Right lobe of liver (tissue), 6 donors: ENCODE measurements at regions not wholly inside any gene's neighbourhood (a gene's known extent, or its start where the extent isn't known, plus 50 kb on each side); places are given as distances from the start of the nearest gene placed in this dataset.

ENCODE experiments used
- ATAC-seq, 4 donors: fragments of 200-7000 bp; cut with Tn5 transposase; one replicate each; pipeline ENCODE4 v1.9.1; 2020; ENCODE audit warnings: mild to moderate bottlenecking in 4 of 4, moderate library complexity in 4 of 4
- DNase-seq, 3 donors: peaks; one replicate each; pipeline ENCODE4 v3.0.0-alpha.2; 2020
- H3K27ac ChIP-seq, 3 donors: fragments of 200-600 bp; one replicate each; pipeline ENCODE4 v1.8.0; 2022
- H3K27me3 ChIP-seq, 2 donors: fragments of 200-600 bp; one replicate each; pipeline ENCODE4 v1.8.0; 2022
- H3K36me3 ChIP-seq, 4 donors: fragments of 200-600 bp; sonication (generic) in 1 of 4; one replicate each; pipeline versions ENCODE4 v1.5.1 to v1.8.0; 2017 to 2022; ENCODE audit warnings: control low read depth in 1 of 4
- H3K4me1 ChIP-seq, 4 donors: fragments of 200-600 bp; sonication (generic) in 1 of 4; one replicate each; pipeline versions ENCODE4 v1.5.1 to v1.8.0; 2017 to 2022; ENCODE audit warnings: control low read depth in 1 of 4
- H3K4me3 ChIP-seq, 3 donors: fragments of 200-600 bp; one replicate each; pipeline ENCODE4 v1.8.0; 2022
- H3K9me3 ChIP-seq, 4 donors: fragments of 200-600 bp; sonication (generic) in 1 of 4; one replicate each; pipeline versions ENCODE4 v1.5.1 to v1.8.0; 2017 to 2022; ENCODE audit warnings: control low read depth in 1 of 4
- CTCF ChIP-seq, 4 donors: fragments of 200-600 bp in 3 of 4; fragments of 450-650 bp in 1 of 4; IDR thresholded peaks; one replicate each; pipeline versions ENCODE4 v1.5.1 to v1.8.0; 2016 to 2022; ENCODE audit warnings: antibody characterized with exemption in 4 of 4, mild to moderate bottlenecking in 2 of 4
- POLR2A ChIP-seq: fragments of 450-650 bp; IDR thresholded peaks from one replicate; pipeline ENCODE4 v1.6.1; 2017; ENCODE audit warnings: antibody characterized with exemption, mild to moderate bottlenecking
- WGBS: methylation state at CpG from one replicate; pipeline ENCODE4 v1.1.6; 2018; ENCODE audit warnings: low coverage, low lambda C conversion rate; ENCODE audit not compliant: insufficient coverage; ENCODE audit errors: missing lambda C conversion rate; 5-methylcytosine and 5-hydroxymethylcytosine counted together
- intact Hi-C, 2 donors: fragments of 100-400 bp; cut with DNase I; formaldehyde crosslinking; loops; one replicate each; pipeline versions ENCODE4 v1.11.2 to v1.14.1; 2022
- donor health status: DM: no; HTN: yes; CAD: no.
- donor health status: DM: no; HTN: no; CAD: no.
- donor health status: DM: no; HTN: no; CAD: no.
- donor health status: DM: no; HTN: yes; CAD: no.
- donor health status: DM: no; HTN: yes; CAD: no.

- Histone ChIP-seq H3K27ac (no peak overlapping the region), H3K9me3 (no peaks in the 10 kb centered on the region), H3K4me3 (no peak overlapping the region), H3K27me3 (no peaks in the 10 kb centered on the region), H3K36me3 (no peaks in the 10 kb centered on the region), H3K4me1 (no peaks in the 10 kb centered on the region)
- intact Hi-C loops: no loop called here
- WGBS: 81% methylated on average over 8 of the region's 14 CpGs
- ATAC-seq (no peak), DNase-seq (no peak)
- TF ChIP-seq POLR2A: no peak
- TF ChIP-seq CTCF (IDR thresholded peaks at IDR 0.05): no peak
These were observed 373.2 kb upstream of the FIGN start for GRCh38 chr2:164109006-164109405.

DNA sequence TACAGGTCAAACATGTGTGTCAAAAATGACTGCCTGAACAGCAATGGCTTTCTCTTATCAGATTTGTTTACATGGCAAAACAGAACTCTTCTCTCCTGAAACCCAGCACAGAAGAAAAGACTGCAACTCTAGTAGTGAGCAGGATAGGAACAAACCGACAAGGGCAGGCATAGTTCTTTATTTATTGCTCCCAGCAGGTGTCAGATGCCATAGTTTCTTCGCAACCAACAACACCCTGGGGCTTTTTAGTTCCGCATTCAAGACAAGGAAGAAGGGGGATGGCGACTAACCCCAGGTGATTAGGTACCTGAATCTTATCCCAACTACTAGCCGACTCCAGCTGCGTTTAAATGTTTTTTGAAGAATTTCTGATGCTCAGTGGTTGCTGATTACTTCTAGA is 367.5 kb upstream of the FIGN start:
- ATAC-seq: no peak
- Histone ChIP-seq H3K27me3 (no peaks in the 10 kb centered on the region), H3K36me3 (no peaks in the 10 kb centered on the region), H3K27ac (no peak overlapping the region), H3K4me1 (no peaks in the 10 kb centered on the region), H3K4me3 (no peak overlapping the region), H3K9me3 (no peaks in the 10 kb centered on the region)
- intact Hi-C loops: no loop called here
- DNase-seq: no peak
- TF ChIP-seq CTCF (IDR thresholded peaks at IDR 0.05) (no peak), POLR2A (no peak)
- 52% methylated on average over 5 of the region's 6 CpGs for WGBS

GRCh38 chr2:164102366-164102765 is 366.6 kb upstream of the FIGN start:
- no peaks in the 10 kb centered on the region for H3K27me3 ChIP-seq
- DNase-seq (no peak), ATAC-seq (no peak)
- intact Hi-C loops: no loop called here
- H3K9me3 ChIP-seq: no peaks in the 10 kb centered on the region
- no peak overlapping the region for H3K27ac ChIP-seq
- no peaks in the 10 kb centered on the region for H3K36me3 ChIP-seq
- no peak overlapping the region for H3K4me3 ChIP-seq
- no peak for TF ChIP-seq CTCF (IDR thresholded peaks at IDR 0.05)
- no peak for TF ChIP-seq POLR2A
- whole genome bisulfite sequencing: 13% methylated on average over 1 of the region's 1 CpG
- H3K4me1 ChIP-seq: no peaks in the 10 kb centered on the region

DNA sequence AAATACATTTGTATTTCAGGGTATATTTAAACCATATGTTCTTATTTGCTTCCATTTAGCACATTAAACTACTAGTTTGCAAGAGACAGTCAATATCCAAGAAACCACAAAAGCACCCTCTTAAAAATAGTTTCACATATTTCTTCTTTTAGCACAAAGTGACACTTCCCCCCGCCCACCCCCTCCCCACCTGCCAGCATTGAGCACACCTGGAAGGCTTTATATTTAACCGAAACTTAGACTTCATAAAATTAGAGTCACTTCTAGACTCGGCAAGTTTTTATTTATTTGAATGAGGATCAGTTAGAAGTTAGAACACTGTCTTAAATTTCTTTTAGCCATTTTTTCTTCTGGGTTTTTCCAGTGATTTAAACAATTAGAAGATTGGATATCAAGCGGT is 355.9 kb upstream of the FIGN start:
- WGBS: 62% methylated on average over 4 of the region's 4 CpGs
- no peaks in the 10 kb centered on the region for H3K4me1 ChIP-seq
- intact Hi-C loops: no loop called here
- H3K4me3 ChIP-seq: no peak overlapping the region
- H3K9me3 ChIP-seq: no peaks in the 10 kb centered on the region
- TF ChIP-seq POLR2A (no peak), CTCF (IDR thresholded peaks at IDR 0.05) (no peak)
- H3K27ac ChIP-seq: no peak overlapping the region
- ATAC-seq (no peak), DNase-seq (no peak)
- H3K27me3 ChIP-seq: no peaks in the 10 kb centered on the region
- no peaks in the 10 kb centered on the region for H3K36me3 ChIP-seq

DNA sequence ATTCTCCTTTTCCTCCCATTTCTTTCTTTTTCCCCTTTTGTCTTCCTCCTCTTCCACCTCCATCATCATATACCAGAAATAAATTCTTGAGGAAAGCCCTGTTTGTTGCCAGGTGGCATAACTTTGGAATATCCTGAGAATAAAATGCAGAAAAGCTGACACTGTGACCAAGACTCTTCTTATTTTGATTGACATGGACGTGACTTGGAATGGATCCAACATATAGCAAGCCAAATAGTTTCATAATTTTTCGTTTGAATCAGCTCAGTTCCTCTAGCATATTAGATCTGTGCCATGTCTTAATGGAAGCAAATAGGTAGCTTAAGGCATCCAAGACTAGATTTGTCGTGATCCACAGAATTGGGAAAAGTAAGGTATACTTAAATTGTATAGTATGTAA is 354.7 kb upstream of the FIGN start:
- no peak for TF ChIP-seq POLR2A
- TF ChIP-seq CTCF (IDR thresholded peaks at IDR 0.05): no peak
- no peak for DNase-seq
- Histone ChIP-seq H3K4me1 (no peaks in the 10 kb centered on the region), H3K27ac (no peak overlapping the region), H3K4me3 (no peak overlapping the region), H3K36me3 (no peaks in the 10 kb centered on the region), H3K9me3 (no peaks in the 10 kb centered on the region), H3K27me3 (no peaks in the 10 kb centered on the region)
- intact Hi-C loops: no loop called here
- 26% methylated on average over 3 of the region's 3 CpGs for WGBS
- ATAC-seq: no peak
